GM18519 (cell line): ENCODE measurements at regions not wholly inside any gene's neighbourhood (a gene's known extent, or its start where the extent isn't known, plus 50 kb on each side); places are given as distances from the start of the nearest gene placed in this dataset.

ENCODE experiments used
- ATAC-seq: cut with Tn5 transposase; IDR thresholded peaks from one replicate; pipeline ENCODE4 v1.9.1; 2021; ENCODE audit warnings: mild to moderate bottlenecking, moderate library complexity; ENCODE audit not compliant: unreplicated experiment, low FRiP score

GRCh38 chrX:39609941-39610340, 487.8 kb downstream of the BCOR start:
- ATAC-seq, result no peak

GRCh38 chrX:39611468-39611867, 486.3 kb downstream of the BCOR start:
- ATAC-seq, result no peak

GRCh38 chrX:39613482-39613995, 484.2 kb downstream of the BCOR start:
- no peak for ATAC-seq

GRCh38 chrX:39613997-39614679, 483.6 kb downstream of the BCOR start:
- ATAC-seq, result no peak

GRCh38 chrX:39614680-39614998, 483.1 kb downstream of the BCOR start:
- no peak for ATAC-seq

- no peak for ATAC-seq
Measured at GRCh38 chrX:39616098-39616729, 481.5 kb downstream of the BCOR start.

- ATAC-seq, result no peak
Measured at GRCh38 chrX:39616731-39617130, 481.0 kb downstream of the BCOR start.

- no peak for ATAC-seq
Measured at GRCh38 chrX:39618178-39618577, 479.6 kb downstream of the BCOR start.

- no peak for ATAC-seq
Measured at GRCh38 chrX:39619182-39620009, 478.4 kb downstream of the BCOR start.

- no peak for ATAC-seq
Measured at GRCh38 chrX:39624166-39624565, 473.6 kb downstream of the BCOR start.

GRCh38 chrX:39625810-39626209, 471.9 kb downstream of the BCOR start:
- ATAC-seq, result no peak

GRCh38 chrX:39626749-39627148, 471.0 kb downstream of the BCOR start:
- ATAC-seq, result no peak

- no peak for ATAC-seq
Measured at GRCh38 chrX:39627257-39627656, 470.5 kb downstream of the BCOR start.

- no peak for ATAC-seq
Measured at GRCh38 chrX:39629001-39629400, 468.8 kb downstream of the BCOR start.

GRCh38 chrX:39630344-39630743, 467.4 kb downstream of the BCOR start:
- no peak for ATAC-seq

- no peak for ATAC-seq
Measured at GRCh38 chrX:39631276-39632229, 466.2 kb downstream of the BCOR start.

GRCh38 chrX:39633293-39633692, 464.5 kb downstream of the BCOR start:
- ATAC-seq, result no peak

GRCh38 chrX:39636481-39636880, 461.3 kb downstream of the BCOR start:
- no peak for ATAC-seq

GRCh38 chrX:39638526-39638925, 459.2 kb downstream of the BCOR start:
- no peak for ATAC-seq

- ATAC-seq, result no peak
Measured at GRCh38 chrX:39639871-39640270, 457.9 kb downstream of the BCOR start.
